Loucy (cell line): ENCODE measurements at regions not wholly inside any gene's neighbourhood (a gene's known extent, or its start where the extent isn't known, plus 50 kb on each side); places are given as distances from the start of the nearest gene placed in this dataset.

Source experiments
- H2AFZ ChIP-seq: fragments of 200-600 bp; sonication (generic); 2 replicates; pipeline ENCODE4 v1.6.0; 2016; ENCODE audit warnings: antibody characterized with exemption, mild to moderate bottlenecking, low read length, moderate library complexity
- H3F3A ChIP-seq: fragments of 200-600 bp; 2 replicates; pipeline ENCODE4 v1.6.0; 2016; ENCODE audit warnings: antibody characterized with exemption, low read depth, mild to moderate bottlenecking
- H3K27me3 ChIP-seq: fragments of 200-600 bp; sonication (generic); 2 replicates; pipeline ENCODE4 v1.6.1; 2014; ENCODE audit warnings: low read length, mild to moderate bottlenecking; ENCODE audit not compliant: insufficient read depth, poor library complexity, severe bottlenecking
- H3K36me3 ChIP-seq: fragments of 200-600 bp; sonication (generic); 2 replicates; pipeline ENCODE4 v1.6.1; 2016; ENCODE audit warnings: low read length; ENCODE audit not compliant: insufficient read depth
- H3K4me1 ChIP-seq: fragments of 200-600 bp; sonication (generic); 2 replicates; pipeline ENCODE4 v1.5.1; 2014; ENCODE audit warnings: low read length, mild to moderate bottlenecking; ENCODE audit not compliant: insufficient read depth, poor library complexity, severe bottlenecking
- H3K4me2 ChIP-seq: fragments of 200-600 bp; sonication (generic); 2 replicates; pipeline ENCODE4 v1.6.0; 2014; ENCODE audit warnings: antibody characterized with exemption, low read length, low read depth, mild to moderate bottlenecking; ENCODE audit not compliant: poor library complexity, severe bottlenecking
- H3K4me3 ChIP-seq: fragments of 200-600 bp; sonication (generic); 2 replicates; pipeline ENCODE4 v1.5.1; 2014; ENCODE audit warnings: low read length, mild to moderate bottlenecking, mixed read lengths; ENCODE audit not compliant: poor library complexity, severe bottlenecking
- H3K79me2 ChIP-seq: fragments of 200-600 bp; sonication (generic); 2 replicates; pipeline ENCODE4 v1.6.1; 2014; ENCODE audit warnings: low read length; ENCODE audit not compliant: insufficient read depth
- H3K9ac ChIP-seq: fragments of 200-600 bp; sonication (generic); 2 replicates; pipeline ENCODE4 v1.6.0; 2014; ENCODE audit warnings: mild to moderate bottlenecking, low read depth, low read length, moderate library complexity; ENCODE audit not compliant: poor library complexity, severe bottlenecking
- H3K9me2 ChIP-seq: fragments of 200-600 bp; sonication (generic); replicated peaks from 2 replicates; pipeline ENCODE4 v1.6.1; 2016; ENCODE audit warnings: low read depth, low read length, mixed read lengths
- H3K9me3 ChIP-seq: fragments of 200-600 bp; sonication (generic); 2 replicates; pipeline ENCODE4 v1.6.1; 2014; ENCODE audit warnings: mild to moderate bottlenecking, antibody characterized with exemption, low read length, low read depth; ENCODE audit not compliant: insufficient read depth
- H4K20me1 ChIP-seq: fragments of 200-600 bp; sonication (generic); 2 replicates; pipeline ENCODE4 v1.6.0; 2014; ENCODE audit warnings: antibody characterized with exemption, low read length, mild to moderate bottlenecking; ENCODE audit not compliant: insufficient read depth, poor library complexity, severe bottlenecking
- EZH2phosphoT487 ChIP-seq: fragments of 200-600 bp; IDR thresholded peaks from 2 replicates; pipeline ENCODE4 v1.6.1; 2018; ENCODE audit warnings: antibody characterized with exemption, mild to moderate bottlenecking, moderate library complexity, borderline replicate concordance
- TF ChIP-seq, protein P1 (sequence below): fragments of 200-600 bp; sonication (generic); conservative IDR thresholded peaks from 2 replicates; pipeline ENCODE4 v1.5.1; 2014; ENCODE audit warnings: mild to moderate bottlenecking, antibody characterized with exemption, low read length

DNA sequence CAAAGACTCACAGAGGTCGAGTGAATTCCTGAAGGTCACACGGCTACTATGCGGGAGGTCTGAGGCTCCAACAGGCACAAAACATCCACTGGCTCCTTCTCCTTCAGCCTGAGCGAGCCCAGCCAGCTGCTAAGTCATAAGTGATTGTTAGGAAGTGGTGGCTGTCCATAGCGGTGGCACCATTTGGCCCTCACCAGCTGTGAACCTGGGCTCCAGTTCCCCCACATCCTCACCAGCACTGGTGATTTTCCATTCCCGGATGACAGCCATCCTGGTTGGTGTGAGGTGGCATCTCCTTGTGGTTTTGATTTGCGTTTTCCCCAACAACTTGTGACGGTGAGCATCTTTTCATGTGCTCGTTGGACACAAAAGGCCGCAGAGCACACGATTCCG, 302.8 kb downstream of the FOXL1 start:
- Histone ChIP-seq H3K9ac (no peak overlapping the region), H3K4me3 (no peak overlapping the region), H3K4me1 (no peaks in the 10 kb centered on the region), H3F3A (no peaks in the 10 kb centered on the region), H3K79me2 (no peaks in the 10 kb centered on the region), H4K20me1 (no peaks in the 10 kb centered on the region), H3K36me3 (no peaks in the 10 kb centered on the region), H3K9me2 (no peaks in the 10 kb centered on the region), H3K4me2 (no peak overlapping the region), H3K27me3 (no peaks in the 10 kb centered on the region), H3K9me3 (no peaks in the 10 kb centered on the region), H2AFZ (no peak overlapping the region)
- TF ChIP-seq, protein P1, sequence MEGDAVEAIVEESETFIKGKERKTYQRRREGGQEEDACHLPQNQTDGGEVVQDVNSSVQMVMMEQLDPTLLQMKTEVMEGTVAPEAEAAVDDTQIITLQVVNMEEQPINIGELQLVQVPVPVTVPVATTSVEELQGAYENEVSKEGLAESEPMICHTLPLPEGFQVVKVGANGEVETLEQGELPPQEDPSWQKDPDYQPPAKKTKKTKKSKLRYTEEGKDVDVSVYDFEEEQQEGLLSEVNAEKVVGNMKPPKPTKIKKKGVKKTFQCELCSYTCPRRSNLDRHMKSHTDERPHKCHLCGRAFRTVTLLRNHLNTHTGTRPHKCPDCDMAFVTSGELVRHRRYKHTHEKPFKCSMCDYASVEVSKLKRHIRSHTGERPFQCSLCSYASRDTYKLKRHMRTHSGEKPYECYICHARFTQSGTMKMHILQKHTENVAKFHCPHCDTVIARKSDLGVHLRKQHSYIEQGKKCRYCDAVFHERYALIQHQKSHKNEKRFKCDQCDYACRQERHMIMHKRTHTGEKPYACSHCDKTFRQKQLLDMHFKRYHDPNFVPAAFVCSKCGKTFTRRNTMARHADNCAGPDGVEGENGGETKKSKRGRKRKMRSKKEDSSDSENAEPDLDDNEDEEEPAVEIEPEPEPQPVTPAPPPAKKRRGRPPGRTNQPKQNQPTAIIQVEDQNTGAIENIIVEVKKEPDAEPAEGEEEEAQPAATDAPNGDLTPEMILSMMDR: no peak
- TF ChIP-seq EZH2phosphoT487: no peak

DNA sequence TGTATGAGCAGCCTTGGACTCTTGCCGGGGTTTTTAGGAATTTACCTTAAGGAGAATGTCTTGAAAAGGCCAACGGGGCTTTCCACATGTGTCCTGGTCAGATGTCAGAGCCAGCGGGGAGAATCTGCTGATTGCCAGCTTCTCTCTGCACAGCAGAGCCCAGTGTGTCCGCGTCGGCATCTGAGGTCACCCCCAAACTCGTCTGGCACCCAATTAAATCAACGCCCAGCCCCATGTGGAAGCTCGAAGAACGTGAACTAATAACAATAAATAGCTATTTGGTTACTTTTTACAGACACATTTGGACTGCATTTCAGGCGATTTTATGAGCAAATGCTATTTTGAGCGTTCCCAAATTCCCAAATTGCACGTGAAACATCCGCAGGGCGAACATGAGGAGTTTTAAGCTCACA, 303.5 kb downstream of the FOXL1 start:
- Histone ChIP-seq H3K4me3 (no peak overlapping the region), H3K9ac (no peak overlapping the region), H2AFZ (no peak overlapping the region), H3K27me3 (no peaks in the 10 kb centered on the region), H3K9me3 (no peaks in the 10 kb centered on the region), H3K36me3 (no peaks in the 10 kb centered on the region), H3K9me2 (no peaks in the 10 kb centered on the region), H3K4me1 (no peaks in the 10 kb centered on the region), H3K4me2 (no peak overlapping the region), H3K79me2 (no peaks in the 10 kb centered on the region), H4K20me1 (no peaks in the 10 kb centered on the region), H3F3A (no peaks in the 10 kb centered on the region)
- TF ChIP-seq, protein P1: no peak
- no peak for TF ChIP-seq EZH2phosphoT487

DNA sequence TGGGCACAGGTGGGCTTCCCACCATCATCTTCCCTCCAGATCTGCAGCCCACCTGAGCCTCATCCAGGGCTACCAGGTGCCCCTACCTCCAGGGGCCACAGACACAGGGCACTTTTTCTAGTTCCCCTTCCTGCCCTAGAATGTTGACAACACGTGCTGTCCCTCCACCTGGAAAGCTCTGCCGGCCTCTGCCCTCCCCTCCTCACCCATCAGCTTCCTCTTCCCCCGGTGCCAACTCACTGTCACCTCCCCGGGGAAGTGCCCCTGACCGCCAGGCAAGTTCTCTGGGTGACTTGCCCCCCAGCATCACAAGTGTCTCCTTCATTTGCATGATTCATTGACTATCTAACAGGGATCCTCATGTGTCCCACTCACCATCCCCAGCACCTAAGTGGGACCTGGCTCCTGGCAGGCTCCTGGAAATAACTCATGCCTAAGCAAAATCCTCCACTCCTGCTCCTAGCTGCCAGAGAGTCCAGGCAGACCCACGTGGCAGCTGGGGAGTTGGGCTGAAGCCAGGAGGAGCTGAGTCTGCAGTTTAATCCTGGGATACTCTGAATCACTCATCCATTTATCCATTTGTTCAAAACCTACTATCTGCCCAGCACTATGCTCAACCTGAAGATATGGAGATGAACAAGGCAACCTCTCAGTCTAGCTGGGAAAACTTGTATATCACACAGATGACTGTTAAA, 304.4 kb downstream of the FOXL1 start:
- no peak overlapping the region for H3K4me2 ChIP-seq
- no peaks in the 10 kb centered on the region for H3K9me3 ChIP-seq
- no peak for TF ChIP-seq EZH2phosphoT487
- TF ChIP-seq, protein P1: no peak
- H2AFZ ChIP-seq: no peak overlapping the region
- H3K36me3 ChIP-seq: no peaks in the 10 kb centered on the region
- no peak overlapping the region for H3K4me3 ChIP-seq
- no peaks in the 10 kb centered on the region for H3F3A ChIP-seq
- no peaks in the 10 kb centered on the region for H3K9me2 ChIP-seq
- H3K9ac ChIP-seq: no peak overlapping the region
- no peaks in the 10 kb centered on the region for H3K79me2 ChIP-seq
- H3K4me1 ChIP-seq: no peaks in the 10 kb centered on the region
- no peaks in the 10 kb centered on the region for H4K20me1 ChIP-seq
- no peaks in the 10 kb centered on the region for H3K27me3 ChIP-seq
